Astrocyte of the spinal cord (primary cell): ENCODE measurements at regions not wholly inside any gene's neighbourhood (a gene's known extent, or its start where the extent isn't known, plus 50 kb on each side); places are given as distances from the start of the nearest gene placed in this dataset.

Experiments
- DNase-seq: peaks from one replicate; pipeline ENCODE4 v3.0.0; 2011; ENCODE audit warnings: low read depth, low spot score
- H3K4me3 ChIP-seq: 2 replicates; pipeline ENCODE4 v1.5.1; 2011; ENCODE audit warnings: low read depth, mild to moderate bottlenecking, low read length, moderate library complexity
- CTCF ChIP-seq: IDR thresholded peaks from 2 replicates; pipeline ENCODE4 v1.5.1; 2012; ENCODE audit warnings: low read depth, mild to moderate bottlenecking, low read length, inconsistent platforms
- in situ Hi-C: cut with HindIII; loops from 2 replicates; pipeline ENCODE4 v1.10.0; 2017; ENCODE audit warnings: low sequenced_read_pairs

DNA sequence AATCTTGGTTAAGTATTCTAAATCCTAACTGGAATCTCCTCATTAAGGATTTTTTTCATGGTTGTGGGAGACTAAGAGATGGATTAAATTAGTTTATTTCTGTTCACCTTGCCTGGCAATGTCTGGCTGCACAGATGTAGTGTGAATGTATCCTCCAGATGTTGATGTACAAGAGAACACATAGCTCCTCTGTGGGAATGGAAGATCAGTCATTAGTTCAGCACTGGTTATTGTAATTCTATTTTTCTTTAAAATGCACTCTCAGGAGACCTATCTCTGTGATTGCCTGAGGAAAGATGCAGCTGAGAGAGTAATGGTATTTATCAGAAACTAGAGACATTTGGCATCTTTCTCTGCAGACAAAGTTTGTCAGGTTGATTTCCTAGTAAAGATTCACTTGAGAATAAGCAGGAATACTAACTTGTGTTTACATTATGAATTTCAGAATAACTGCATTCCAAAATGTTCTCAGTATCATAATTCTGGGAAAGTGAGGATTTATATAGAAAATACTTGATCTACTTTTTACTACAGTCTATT, 178.6 kb downstream of the GIPC2 start:
- no peak for TF ChIP-seq CTCF
- in situ Hi-C loops, result no loop called here
- no peak for DNase-seq
- no peak overlapping the region for H3K4me3 ChIP-seq

DNA sequence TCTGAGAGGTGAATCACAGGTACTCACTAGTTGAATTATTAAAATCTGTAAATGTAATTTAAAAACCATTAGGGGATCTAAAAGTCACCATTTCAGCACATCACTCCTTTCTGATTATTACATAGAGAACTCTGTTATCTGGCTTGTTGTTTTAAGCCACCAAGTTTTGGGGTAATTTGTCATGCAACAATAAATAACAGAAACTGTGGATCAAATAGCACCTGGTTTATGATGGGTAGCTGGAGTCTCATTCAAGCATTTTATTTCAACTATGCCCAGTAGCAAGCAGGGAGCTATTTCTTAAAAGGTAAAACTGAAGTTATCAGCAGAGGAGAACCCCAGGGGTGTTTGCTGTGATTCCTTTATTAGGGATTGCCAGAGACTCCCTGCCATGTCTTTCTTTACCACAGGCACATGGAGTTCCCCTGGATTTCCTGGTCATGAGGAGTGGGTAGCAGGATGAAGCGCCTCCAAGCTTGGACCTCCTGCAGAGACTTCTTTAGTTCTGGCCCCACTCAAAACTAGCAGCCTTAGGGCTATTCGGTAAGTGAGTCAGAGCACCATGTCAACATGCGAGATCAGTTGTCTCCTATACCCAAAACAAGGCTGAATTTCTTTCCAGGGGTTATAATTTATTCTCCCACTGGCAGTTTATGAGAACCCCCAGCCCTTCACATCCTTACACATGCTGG, 179.2 kb downstream of the GIPC2 start:
- TF ChIP-seq CTCF, result no peak
- DNase-seq, result peak; percentile 37
- in situ Hi-C loops, result no loop called here

GRCh38 chr1:78226784-78227183, 181.0 kb downstream of the GIPC2 start:
- in situ Hi-C loops, result no loop called here
- no peak for TF ChIP-seq CTCF
- DNase-seq, result no peak
- H3K4me3 ChIP-seq, result no peak overlapping the region

More for the DNA sequence above, 179.2 kb downstream of the GIPC2 start:
- H3K4me3 ChIP-seq, result no peak overlapping the region

DNA sequence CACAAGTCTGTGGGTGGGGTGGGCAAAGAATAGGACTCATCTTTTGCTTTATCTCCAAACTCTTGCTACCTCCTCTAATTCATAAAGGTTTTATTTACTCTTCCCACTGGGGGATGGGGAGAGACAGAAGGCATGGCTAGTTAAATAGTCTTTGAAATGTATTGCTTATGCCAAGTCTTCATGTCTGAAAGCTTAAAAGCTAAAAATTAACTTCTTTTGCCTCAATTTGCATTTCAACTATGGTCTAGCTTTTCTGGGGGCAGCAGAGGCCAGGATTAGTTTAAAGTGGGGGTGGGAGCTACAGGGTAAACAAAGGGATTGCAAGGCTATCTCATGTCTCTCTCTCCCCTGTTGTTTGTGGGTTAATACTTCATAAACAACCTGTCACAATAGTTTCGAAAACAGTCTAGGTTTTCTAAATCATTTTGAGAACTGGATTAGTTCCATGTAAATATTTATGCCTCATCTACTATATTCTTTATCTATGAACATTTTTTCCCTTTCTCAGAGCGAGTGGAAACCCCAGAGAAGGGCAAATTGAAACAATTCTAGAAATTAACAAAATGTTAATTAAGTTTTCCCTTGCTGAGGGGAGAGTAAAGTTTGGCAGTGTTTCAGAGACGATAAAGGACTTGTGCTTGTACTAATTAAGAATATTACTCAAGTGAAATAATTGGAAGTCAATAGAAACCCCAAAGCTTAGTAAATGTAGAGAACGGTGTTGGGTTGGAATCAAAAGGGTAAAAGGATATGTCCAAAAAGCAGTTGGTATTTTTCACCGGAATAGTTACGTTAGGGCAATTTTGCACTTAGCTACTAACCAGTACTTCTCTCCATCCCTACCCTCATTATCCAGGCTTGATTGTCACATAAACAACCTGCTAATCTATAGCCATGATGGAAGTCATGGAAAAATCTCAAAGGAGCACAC, 182.2 kb downstream of the GIPC2 start:
- no peak overlapping the region for H3K4me3 ChIP-seq
- in situ Hi-C loops, result no loop called here
- TF ChIP-seq CTCF, result no peak
- DNase-seq, result no peak

DNA sequence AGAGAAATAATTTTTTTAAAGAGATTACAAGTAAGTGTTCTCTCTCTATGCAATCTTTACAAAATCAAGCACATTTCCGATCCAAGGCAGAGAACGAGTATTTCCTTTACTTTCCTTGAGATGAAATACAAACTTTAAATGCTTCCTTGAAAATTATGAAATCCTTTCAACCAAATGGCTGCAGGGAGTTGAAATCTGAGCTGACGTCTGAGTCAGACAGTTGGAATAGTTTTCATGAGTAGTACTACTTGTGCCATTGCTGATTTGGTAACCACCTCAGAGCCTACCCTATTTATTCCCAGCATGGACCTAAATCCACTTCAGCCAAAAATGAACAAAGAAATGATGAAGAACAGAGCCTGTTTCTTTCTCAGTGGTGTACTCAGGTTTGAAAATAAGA, 183.6 kb downstream of the GIPC2 start:
- in situ Hi-C loops, result no loop called here
- no peak for TF ChIP-seq CTCF
- no peak overlapping the region for H3K4me3 ChIP-seq
- peak; percentile 68 for DNase-seq

- no peak overlapping the region for H3K4me3 ChIP-seq
- no peak for TF ChIP-seq CTCF
- DNase-seq, result no peak
- in situ Hi-C loops, result no loop called here
Measured at GRCh38 chr1:78231477-78231876, 185.7 kb downstream of the GIPC2 start.
